GM12878 (cell line): ENCODE measurements at regions not wholly inside any gene's neighbourhood (a gene's known extent, or its start where the extent isn't known, plus 50 kb on each side); places are given as distances from the start of the nearest gene placed in this dataset.

ENCODE experiments used
- EZH2 ChIP-seq: IDR thresholded peaks from 2 replicates; pipeline ENCODE4 v1.6.1; 2012; ENCODE audit warnings: low read depth, mild to moderate bottlenecking, control low read depth, inconsistent platforms, low read length, borderline replicate concordance; ENCODE audit not compliant: control insufficient read depth
- TF ChIP-seq, protein P1 (sequence below): IDR thresholded peaks from 2 replicates; pipeline ENCODE4 v1.6.1; 2011; ENCODE audit warnings: borderline replicate concordance, low read depth, mild to moderate bottlenecking, moderate library complexity, low read length; ENCODE audit not compliant: insufficient read depth, poor library complexity, severe bottlenecking

DNA sequence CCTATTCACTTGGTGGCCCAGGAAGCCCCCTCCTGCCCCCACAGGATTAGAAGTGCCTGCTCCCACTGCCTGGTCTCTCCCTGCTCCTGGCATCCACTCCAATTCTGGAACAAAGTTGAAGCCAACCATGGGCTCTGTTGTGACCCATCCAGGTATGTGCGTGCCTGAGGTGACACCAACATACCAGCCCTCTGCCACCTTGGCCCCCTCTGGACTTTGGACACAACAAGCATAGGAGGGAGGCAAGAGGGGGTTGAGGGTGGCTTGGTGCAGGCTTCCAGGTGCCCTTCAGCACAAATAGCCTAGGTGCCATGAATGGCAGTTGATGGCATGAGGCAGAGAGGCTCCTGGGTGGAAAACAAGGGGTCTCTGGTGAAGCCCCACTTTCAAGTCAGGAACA lies 600.9 kb downstream of the SI start:
- TF ChIP-seq EZH2, result no peak
- TF ChIP-seq, protein P1, sequence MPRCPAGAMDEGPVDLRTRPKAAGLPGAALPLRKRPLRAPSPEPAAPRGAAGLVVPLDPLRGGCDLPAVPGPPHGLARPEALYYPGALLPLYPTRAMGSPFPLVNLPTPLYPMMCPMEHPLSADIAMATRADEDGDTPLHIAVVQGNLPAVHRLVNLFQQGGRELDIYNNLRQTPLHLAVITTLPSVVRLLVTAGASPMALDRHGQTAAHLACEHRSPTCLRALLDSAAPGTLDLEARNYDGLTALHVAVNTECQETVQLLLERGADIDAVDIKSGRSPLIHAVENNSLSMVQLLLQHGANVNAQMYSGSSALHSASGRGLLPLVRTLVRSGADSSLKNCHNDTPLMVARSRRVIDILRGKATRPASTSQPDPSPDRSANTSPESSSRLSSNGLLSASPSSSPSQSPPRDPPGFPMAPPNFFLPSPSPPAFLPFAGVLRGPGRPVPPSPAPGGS, result no peak
